ENCODE measurements at regions not wholly inside any gene's neighbourhood (a gene's known extent, or its start where the extent isn't known, plus 50 kb on each side); places are given as distances from the start of the nearest gene placed in this dataset.

DNA sequence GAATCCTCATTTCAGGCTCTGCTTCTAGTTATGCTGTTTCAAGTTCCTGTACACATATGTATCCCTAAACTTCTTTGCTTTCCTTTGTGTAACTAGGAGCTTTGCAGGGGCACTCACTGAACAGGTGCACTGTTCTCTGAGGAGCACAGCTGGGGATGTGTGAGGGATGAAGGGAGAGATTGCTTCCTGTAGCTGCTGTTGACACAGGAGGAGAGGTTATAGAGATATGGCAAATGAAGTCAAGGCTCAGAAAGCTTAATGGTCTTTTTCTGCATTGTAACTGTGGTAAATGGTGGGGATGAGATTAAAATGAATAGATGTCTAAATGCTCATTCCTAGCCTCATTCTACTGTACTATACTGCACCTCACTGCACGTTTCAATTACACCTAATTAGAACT, 454.3 kb downstream of the BTBD3 start:
- no peaks in the 10 kb centered on the region for H3K27me3 ChIP-seq (ENCODE audit: control insufficient read depth, extremely low read depth, insufficient read depth, low read length)
- H3K4me2 ChIP-seq (ENCODE audit: control insufficient read depth, extremely low read depth, insufficient read depth, low read depth, low read length), result no peak overlapping the region
- no peak overlapping the region for H3K4me3 ChIP-seq (ENCODE audit: control insufficient read depth in 2 of 3, extremely low read depth in 1 of 3, insufficient read depth in 2 of 3, low read depth in 1 of 3, low read length in 3 of 3)
- dilution Hi-C loops (cut with MboI; ENCODE audit: extremely low pct_ligation_motif_present, low sequenced_read_pairs), result no loop called here
- no peak for FAIRE-seq
- no peaks in the 10 kb centered on the region for H3K36me3 ChIP-seq (ENCODE audit: control insufficient read depth in 2 of 2, extremely low read depth in 1 of 2, insufficient read depth in 2 of 2, low read length in 2 of 2)
- H3K4me1 ChIP-seq (ENCODE audit: control insufficient read depth, extremely low read depth, insufficient read depth, low read length), result no peaks in the 10 kb centered on the region
- no peaks in the 10 kb centered on the region for H3K9me3 ChIP-seq (ENCODE audit: control insufficient read depth, low read depth, low read length)
- no peak for DNase-seq (ENCODE audit: low read depth, low spot score)
- no peaks in the 10 kb centered on the region for H3K9me1 ChIP-seq (ENCODE audit: control insufficient read depth, extremely low read depth, insufficient read depth, low read length)
- no peak overlapping the region for H3K9ac ChIP-seq (ENCODE audit: control insufficient read depth, extremely low read depth, insufficient read depth, low read length)
- H2AFZ ChIP-seq (ENCODE audit: control insufficient read depth, low read length), result no peak overlapping the region
- H3K79me2 ChIP-seq (ENCODE audit: control insufficient read depth, insufficient read depth, low read length), result no peaks in the 10 kb centered on the region
- no peaks in the 10 kb centered on the region for H4K20me1 ChIP-seq (ENCODE audit: control insufficient read depth, extremely low read depth, insufficient read depth, low read length)
- H3K27ac ChIP-seq (ENCODE audit: control insufficient read depth, insufficient read depth, low read length), result no peak overlapping the region
- TF ChIP-seq EZH2 (IDR thresholded peaks at IDR 0.05; ENCODE audit: low read length), result no peak
- TF ChIP-seq, protein P1, sequence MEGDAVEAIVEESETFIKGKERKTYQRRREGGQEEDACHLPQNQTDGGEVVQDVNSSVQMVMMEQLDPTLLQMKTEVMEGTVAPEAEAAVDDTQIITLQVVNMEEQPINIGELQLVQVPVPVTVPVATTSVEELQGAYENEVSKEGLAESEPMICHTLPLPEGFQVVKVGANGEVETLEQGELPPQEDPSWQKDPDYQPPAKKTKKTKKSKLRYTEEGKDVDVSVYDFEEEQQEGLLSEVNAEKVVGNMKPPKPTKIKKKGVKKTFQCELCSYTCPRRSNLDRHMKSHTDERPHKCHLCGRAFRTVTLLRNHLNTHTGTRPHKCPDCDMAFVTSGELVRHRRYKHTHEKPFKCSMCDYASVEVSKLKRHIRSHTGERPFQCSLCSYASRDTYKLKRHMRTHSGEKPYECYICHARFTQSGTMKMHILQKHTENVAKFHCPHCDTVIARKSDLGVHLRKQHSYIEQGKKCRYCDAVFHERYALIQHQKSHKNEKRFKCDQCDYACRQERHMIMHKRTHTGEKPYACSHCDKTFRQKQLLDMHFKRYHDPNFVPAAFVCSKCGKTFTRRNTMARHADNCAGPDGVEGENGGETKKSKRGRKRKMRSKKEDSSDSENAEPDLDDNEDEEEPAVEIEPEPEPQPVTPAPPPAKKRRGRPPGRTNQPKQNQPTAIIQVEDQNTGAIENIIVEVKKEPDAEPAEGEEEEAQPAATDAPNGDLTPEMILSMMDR (optimal IDR thresholded peaks at IDR 0.05 in 1 of 3, IDR thresholded peaks at IDR 0.05 in 1 of 3, conservative IDR thresholded peaks at IDR 0.05 in 1 of 3; ENCODE audit: extremely low read depth in 1 of 3, insufficient read depth in 2 of 3, low read length in 3 of 3), result no peak

DNA sequence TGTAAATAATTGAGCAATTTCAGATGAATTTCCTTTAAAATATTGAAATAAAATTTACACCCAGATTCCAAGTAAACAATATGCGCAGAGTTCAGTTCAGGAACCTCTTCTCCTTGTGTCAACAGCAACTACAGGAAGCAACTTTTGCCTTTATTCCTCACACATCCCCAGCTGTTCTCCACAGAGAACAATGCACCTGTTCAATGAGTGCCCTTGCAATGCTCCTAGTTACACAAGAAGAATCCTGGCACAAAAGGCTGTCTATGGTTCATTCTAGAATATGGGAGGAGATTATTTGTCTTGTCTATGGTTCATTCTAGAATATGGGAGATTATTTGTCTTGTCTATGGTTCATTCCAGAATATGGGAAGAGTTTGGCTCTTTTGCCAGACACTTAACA, 454.9 kb downstream of the BTBD3 start:
- Histone ChIP-seq H3K9me1 (ENCODE audit: control insufficient read depth, extremely low read depth, insufficient read depth, low read length) (no peaks in the 10 kb centered on the region), H3K4me2 (ENCODE audit: control insufficient read depth, extremely low read depth, insufficient read depth, low read depth, low read length) (no peak overlapping the region), H2AFZ (ENCODE audit: control insufficient read depth, low read length) (no peak overlapping the region)

More for the DNA sequence above, 454.9 kb downstream of the BTBD3 start:
- H3K27me3 ChIP-seq (ENCODE audit: control insufficient read depth, extremely low read depth, insufficient read depth, low read length), result no peaks in the 10 kb centered on the region
- DNase-seq (ENCODE audit: low read depth, low spot score) (no peak), FAIRE-seq (no peak)
- H3K4me1 ChIP-seq (ENCODE audit: control insufficient read depth, extremely low read depth, insufficient read depth, low read length), result no peaks in the 10 kb centered on the region
- dilution Hi-C loops (cut with MboI; ENCODE audit: extremely low pct_ligation_motif_present, low sequenced_read_pairs), result no loop called here
- TF ChIP-seq, protein P1 (optimal IDR thresholded peaks at IDR 0.05 in 1 of 3, IDR thresholded peaks at IDR 0.05 in 1 of 3, conservative IDR thresholded peaks at IDR 0.05 in 1 of 3; ENCODE audit: extremely low read depth in 1 of 3, insufficient read depth in 2 of 3, low read length in 3 of 3), result no peak
- no peak for TF ChIP-seq EZH2 (IDR thresholded peaks at IDR 0.05; ENCODE audit: low read length)
- H3K9ac ChIP-seq (ENCODE audit: control insufficient read depth, extremely low read depth, insufficient read depth, low read length), result no peak overlapping the region
- H3K27ac ChIP-seq (ENCODE audit: control insufficient read depth, insufficient read depth, low read length), result no peak overlapping the region
- H3K79me2 ChIP-seq (ENCODE audit: control insufficient read depth, insufficient read depth, low read length), result no peaks in the 10 kb centered on the region
- no peaks in the 10 kb centered on the region for H3K9me3 ChIP-seq (ENCODE audit: control insufficient read depth, low read depth, low read length)
- H3K36me3 ChIP-seq (ENCODE audit: control insufficient read depth in 2 of 2, extremely low read depth in 1 of 2, insufficient read depth in 2 of 2, low read length in 2 of 2), result no peaks in the 10 kb centered on the region
- H3K4me3 ChIP-seq (ENCODE audit: control insufficient read depth in 2 of 3, extremely low read depth in 1 of 3, insufficient read depth in 2 of 3, low read depth in 1 of 3, low read length in 3 of 3), result no peak overlapping the region
- H4K20me1 ChIP-seq (ENCODE audit: control insufficient read depth, extremely low read depth, insufficient read depth, low read length), result no peaks in the 10 kb centered on the region
